LNCAP (cell line): ENCODE measurements at regions not wholly inside any gene's neighbourhood (a gene's known extent, or its start where the extent isn't known, plus 50 kb on each side); places are given as distances from the start of the nearest gene placed in this dataset.
A peak's percentile ranks its signal among the peaks of the same experiment; 100 is the strongest.

Experiments used
- TF ChIP-seq, protein P1 (sequence below): fragments of 450-650 bp; IDR thresholded peaks from 2 replicates; pipeline ENCODE4 v1.5.1; 2017; ENCODE audit warnings: mild to moderate bottlenecking

DNA sequence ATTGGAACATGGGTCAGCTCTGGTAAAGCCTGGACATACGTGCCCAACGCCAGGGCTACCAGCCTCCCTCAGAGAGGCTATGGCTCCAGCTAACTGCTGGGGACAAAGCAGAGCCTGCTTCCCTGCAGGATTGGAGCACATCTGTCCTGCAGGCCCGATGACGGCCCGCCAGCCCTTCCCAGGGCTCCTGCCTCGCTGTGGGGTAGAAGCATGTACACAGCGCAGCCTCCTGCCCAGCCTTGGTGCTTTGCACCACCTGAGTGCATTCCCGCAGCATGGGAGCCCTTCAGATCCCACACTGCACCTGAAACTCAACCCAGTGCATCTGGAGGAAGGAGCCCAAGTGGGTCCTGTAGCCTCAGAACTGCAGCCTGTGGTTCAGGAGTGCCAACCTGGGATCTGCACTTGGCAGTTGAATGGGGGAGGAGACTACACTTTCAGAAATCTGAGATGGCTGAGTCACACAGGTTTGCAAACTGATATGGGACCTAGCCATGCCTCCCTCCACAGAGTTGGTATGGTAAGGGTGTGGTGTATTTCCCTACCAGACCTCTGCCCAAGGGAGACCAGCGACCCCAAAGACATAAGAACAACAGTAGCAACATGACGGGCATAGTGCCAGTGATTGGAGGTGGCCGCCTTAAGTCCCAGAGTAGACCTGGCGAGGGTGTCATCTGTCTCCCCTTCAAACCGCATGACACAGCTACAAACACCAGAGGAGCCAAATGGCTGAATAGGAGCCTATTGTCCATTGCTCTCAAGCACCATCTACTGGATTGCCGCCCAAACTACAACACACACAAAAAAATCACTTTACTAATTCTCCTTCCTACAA is 273.9 kb upstream of the MIS18BP1 start:
- TF ChIP-seq, protein P1, sequence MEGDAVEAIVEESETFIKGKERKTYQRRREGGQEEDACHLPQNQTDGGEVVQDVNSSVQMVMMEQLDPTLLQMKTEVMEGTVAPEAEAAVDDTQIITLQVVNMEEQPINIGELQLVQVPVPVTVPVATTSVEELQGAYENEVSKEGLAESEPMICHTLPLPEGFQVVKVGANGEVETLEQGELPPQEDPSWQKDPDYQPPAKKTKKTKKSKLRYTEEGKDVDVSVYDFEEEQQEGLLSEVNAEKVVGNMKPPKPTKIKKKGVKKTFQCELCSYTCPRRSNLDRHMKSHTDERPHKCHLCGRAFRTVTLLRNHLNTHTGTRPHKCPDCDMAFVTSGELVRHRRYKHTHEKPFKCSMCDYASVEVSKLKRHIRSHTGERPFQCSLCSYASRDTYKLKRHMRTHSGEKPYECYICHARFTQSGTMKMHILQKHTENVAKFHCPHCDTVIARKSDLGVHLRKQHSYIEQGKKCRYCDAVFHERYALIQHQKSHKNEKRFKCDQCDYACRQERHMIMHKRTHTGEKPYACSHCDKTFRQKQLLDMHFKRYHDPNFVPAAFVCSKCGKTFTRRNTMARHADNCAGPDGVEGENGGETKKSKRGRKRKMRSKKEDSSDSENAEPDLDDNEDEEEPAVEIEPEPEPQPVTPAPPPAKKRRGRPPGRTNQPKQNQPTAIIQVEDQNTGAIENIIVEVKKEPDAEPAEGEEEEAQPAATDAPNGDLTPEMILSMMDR, result peak; percentile 80

DNA sequence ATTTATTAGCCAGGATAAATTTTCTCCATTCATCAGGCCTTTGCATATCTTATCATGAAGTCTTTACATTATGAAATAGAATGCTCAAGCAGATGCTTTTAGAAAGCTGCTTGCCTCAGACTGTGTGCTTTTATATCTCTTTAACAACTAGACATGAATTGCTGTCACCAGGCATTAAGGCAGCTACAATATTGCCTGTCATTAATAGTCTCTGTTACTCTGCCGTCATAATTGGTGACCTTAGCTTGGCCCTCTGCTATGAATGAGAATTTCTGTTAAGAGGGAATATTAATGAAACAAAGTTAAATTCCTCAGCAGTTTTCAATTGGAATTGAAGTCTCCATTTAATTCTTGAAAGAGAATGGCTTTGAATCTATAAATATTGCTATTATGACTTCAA is 266.8 kb upstream of the MIS18BP1 start:
- TF ChIP-seq, protein P1, result no peak

DNA sequence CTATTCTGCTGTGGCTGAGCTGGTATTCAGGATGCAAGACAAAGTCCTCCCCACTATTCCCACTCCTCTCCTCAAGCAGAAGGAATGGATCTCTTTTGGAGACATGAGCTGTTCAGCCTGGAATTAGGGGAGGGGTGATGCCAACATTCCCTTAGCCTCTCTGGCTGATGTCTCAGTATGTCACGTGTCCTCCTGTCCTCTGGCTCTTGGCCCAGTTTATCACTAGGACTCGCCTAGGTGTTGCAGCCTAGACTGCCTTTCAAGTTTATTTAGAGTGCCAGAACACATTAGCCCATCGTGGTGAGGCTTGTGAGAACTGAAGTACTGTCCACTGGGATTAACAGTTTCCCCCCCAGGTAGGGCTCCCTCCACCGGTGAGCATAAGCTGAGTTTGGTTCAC is 239.9 kb upstream of the MIS18BP1 start:
- TF ChIP-seq, protein P1, result no peak

DNA sequence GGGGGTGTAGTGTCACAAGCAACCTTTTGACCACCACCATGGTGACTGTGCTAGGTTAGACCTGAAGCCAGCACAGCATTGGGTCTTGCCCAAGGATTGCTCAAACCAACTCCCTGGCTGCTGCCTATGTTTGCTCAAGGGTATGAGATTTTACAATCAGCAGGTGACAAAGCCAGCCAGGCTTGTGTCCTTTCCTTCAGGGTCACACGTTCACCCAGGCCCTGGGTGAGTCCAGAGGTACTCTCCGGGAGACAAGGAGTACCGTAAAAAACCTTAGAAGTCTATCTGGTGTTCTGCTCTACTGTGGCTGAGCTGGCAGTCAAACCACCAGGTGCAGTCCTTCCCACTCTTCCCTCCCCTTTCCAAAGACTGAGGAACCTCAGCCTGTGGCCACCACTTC is 238.9 kb upstream of the MIS18BP1 start:
- TF ChIP-seq, protein P1, result no peak

DNA sequence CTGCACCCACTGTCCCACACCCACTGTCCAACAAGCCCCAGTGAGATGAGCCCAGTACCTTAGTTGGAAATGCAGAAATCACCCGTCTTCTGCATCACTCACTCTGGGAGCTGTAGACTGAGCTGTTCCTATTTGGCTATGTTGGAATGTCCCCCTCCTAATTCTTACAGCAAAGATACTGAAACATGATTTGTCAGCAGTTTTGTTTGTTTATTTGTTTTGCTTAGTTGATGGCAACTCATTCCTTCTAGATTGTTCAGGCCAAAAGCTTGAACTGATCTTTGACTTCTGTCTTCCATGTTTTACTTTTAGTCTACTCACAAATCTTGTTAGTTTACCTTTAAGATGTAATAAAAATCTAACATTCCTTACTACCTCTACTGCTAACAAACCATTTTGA is 233.6 kb upstream of the MIS18BP1 start:
- TF ChIP-seq, protein P1, result no peak

DNA sequence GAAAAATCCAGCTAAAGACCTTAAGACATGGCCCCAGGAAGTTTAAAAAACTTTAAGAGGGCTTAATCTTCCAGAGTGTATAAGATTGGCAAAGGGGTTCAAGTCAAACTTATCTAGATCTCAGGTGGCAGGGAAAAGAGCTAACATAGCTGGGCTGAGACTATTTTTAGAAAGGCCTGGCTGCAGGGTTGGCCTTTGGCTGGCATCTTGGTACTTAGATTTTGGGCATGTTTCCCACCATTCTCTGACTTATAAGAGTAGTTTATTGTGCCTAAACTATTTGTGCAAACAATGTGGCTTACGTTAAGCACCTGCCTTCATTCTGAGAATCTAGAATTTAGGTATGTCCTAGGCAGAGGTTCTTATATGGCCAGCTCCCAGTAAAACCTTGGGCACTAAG is 214.0 kb upstream of the MIS18BP1 start:
- TF ChIP-seq, protein P1, result no peak

DNA sequence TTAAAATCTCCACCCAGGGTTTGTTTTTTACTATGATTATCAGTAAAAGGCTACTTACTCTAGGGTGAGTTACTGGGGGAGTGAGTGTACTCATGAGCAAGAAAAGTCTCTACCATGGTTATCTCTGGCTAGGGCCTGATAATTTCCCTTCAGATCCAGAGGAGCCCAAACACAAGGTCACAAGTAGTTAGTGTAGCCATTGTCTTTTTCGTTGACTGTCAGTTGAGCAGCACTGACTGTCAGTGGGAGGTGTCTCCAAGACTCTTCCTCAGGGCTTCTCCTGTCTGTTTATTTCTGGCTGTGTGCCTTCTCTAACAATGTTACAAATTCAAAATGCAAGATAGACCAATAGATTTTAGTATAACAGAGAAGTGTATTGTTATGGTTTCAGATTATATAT is 181.2 kb upstream of the MIS18BP1 start:
- TF ChIP-seq, protein P1, result no peak
